Epidermal melanocyte (primary cell): ENCODE measurements at regions not wholly inside any gene's neighbourhood (a gene's known extent, or its start where the extent isn't known, plus 50 kb on each side); places are given as distances from the start of the nearest gene placed in this dataset.

ENCODE experiments used
- DNase-seq: peaks from one replicate; pipeline ENCODE4 v3.0.0; 2011; ENCODE audit warnings: low spot score; ENCODE audit not compliant: insufficient read length

DNA sequence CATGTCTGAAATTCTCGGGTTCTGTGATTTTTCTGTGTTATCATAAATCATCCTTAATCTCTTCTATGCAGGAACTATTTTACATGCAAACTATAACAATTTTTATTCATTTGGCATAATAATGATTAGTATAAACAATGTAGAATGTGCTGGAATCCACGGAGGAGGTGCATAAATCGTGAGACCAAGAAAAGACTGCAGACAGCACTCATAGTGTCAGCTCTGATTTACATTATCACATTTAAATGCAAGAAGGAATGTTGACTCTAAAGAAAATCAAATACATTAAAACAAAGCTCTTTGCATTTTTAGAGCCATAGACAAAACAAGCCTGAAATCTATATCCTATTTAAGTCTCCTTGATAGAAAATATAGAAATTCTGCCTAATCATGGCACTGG lies 501.7 kb upstream of the STXBP6 start:
- DNase-seq: no peak

DNA sequence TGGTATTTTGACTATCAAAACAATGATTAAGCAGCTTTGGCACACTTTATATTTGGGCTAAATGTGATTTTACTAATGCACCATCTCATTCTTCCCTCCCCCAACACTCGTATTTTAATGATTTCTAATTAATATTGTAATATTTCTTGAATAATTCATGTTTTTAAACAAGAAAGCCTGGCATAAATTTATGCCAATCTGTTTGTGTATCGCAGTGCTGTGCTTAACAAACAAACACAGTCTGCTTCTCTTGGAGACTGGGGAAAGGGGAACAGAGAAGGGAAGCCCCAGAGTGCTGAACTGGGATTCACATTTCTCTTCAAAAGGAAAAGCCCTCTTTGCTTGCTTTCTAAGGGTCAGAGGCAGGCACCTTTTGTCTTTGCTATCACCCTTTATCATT lies 496.9 kb upstream of the STXBP6 start:
- no peak for DNase-seq

DNA sequence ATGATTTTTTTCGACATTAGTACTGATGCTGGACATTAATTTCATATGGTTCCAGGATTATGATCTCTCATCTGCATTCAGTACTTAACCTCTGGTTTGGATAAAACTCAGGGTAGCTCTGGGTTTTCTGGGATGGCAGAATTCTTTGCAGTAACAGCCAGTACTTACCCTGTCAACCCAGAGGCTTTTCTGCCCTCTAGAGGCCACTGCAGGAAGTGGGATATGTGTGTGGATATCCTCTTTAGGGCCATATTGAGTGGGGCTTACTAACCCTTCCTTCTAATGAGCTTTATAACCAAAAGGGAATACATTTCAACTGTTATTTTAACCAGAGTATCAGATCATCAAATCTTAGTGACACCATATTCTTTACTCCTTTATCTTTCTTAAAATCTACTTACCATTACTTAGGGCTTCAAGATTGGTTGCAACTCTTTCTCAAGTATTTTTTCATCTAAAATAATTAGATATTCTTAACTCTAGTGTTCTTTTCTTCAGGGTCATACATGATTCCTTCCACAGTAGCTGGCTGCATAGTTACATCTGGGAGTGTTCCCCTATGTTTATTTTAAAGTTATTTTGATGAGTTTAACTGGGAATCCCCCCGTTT lies 488.0 kb upstream of the STXBP6 start:
- DNase-seq: no peak

DNA sequence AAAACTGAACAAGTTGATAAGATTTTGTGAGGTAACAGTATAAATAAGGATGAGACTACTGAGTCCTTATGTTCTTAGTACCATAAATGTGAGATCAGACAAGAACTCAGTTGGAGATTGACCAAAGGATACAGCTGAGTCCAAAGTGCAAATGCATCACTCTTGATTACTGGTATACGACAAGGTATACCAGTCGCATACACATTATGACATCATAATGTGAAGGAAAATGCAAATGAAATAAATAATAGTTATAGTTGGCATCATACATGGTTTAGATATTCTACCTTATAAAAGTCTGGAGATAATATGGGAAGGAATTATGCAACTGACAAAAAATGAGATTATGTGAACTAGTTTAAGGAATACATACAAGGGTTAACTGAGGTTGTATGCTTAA lies 476.3 kb upstream of the STXBP6 start:
- no peak for DNase-seq

- DNase-seq: no peak
These were observed 473.0 kb upstream of the STXBP6 start for GRCh38 chr14:25522926-25523325.

DNA sequence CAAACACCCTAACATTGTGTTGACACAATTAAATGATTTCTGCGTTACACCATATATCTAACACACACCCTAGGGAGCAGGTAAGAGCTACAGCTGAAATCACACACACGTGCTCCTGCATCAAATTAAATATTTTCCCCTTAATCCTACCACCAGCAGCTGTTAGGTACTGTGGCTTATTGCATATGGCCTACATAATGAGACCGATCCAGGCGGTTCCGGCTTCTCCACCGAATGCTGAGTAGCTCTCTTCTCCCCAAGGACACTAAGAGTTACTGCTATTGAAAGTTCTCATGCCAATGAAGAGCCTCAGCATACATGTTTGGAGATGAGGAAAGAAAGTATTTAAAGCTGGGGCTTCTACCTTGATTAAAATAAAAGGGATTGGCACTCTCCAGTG lies 472.2 kb upstream of the STXBP6 start:
- DNase-seq: no peak

DNA sequence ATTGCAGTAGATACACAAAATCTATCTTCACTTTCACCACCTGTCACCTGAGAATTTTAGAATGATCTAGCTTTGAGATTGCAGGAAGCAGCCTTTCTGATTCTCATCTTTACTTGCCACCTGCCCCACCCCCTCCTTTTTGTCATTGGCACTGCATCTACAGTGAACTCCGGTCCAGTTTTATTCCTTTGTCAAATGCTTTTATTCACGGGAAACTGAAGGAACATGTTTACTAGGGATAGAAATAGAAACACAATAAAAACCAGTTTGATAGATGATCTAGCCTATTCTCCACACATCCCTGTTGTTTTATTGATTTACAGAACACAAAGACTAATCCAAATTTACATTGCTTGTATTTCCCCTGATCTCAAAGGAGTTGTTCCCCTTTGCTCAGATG lies 471.7 kb upstream of the STXBP6 start:
- no peak for DNase-seq

- no peak for DNase-seq
These were observed 470.9 kb upstream of the STXBP6 start for GRCh38 chr14:25520821-25521220.

GRCh38 chr14:25518364-25518763 lies 468.4 kb upstream of the STXBP6 start:
- DNase-seq: no peak

- DNase-seq: no peak
These were observed 466.9 kb upstream of the STXBP6 start for GRCh38 chr14:25516838-25517237.

GRCh38 chr14:25508845-25509244 lies 458.9 kb upstream of the STXBP6 start:
- no peak for DNase-seq

DNA sequence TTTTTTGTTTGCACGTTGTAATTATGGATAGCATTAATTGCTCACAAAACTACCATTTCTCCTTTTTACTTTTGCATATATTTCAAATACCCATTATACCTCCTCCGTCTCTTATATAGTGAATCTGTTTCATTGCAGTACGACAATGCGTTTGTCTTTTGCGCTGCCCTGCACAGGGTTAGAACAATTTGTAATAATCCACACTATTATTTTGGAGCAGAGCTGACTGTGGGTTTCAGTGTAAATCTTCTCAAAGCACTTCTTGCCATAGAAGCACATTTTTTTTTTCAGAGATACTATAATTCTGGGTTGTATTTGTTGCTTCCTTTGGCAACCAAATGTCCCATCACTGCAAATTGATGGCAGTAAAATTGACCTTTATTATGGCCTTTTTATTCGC lies 451.8 kb upstream of the STXBP6 start:
- no peak for DNase-seq

GRCh38 chr14:25488961-25489360 lies 439.0 kb upstream of the STXBP6 start:
- no peak for DNase-seq

DNA sequence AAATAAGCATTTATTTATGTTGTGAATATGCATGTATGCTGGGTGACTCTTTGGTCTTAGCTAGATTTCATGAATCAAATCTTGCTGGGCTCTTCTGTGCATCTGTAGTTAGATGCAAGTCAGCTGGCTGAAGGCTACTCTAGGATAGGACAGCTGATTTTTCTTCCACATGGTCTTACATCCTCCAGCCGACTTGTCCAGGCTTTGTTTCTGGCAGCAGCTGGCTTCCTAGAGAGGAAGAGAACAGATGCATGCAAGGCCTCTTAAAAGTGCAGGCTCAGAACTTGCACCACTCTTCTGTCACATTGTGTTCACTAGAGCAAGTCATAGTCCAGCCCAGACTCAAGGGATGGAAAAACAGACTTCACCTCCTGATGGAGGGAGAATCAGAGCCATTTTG lies 435.4 kb upstream of the STXBP6 start:
- no peak for DNase-seq

DNA sequence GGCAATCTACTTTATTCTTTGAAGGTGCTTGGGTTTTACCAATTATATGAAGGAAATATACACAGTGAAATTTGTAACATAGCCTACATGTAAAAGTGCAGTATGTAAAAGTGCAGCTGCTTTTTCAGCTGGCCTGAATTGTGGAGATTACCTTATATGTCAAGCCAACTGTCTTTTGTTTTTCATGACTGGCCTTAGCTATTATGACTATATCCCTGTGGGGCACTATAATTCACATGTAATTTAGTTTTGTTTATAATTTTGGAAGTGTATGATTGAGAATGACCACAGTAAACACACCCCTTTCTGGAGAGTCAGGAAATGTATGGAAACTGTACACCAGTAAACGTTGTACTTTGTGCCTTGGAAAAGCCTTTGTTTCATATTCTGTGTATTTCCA lies 435.0 kb upstream of the STXBP6 start:
- no peak for DNase-seq

DNA sequence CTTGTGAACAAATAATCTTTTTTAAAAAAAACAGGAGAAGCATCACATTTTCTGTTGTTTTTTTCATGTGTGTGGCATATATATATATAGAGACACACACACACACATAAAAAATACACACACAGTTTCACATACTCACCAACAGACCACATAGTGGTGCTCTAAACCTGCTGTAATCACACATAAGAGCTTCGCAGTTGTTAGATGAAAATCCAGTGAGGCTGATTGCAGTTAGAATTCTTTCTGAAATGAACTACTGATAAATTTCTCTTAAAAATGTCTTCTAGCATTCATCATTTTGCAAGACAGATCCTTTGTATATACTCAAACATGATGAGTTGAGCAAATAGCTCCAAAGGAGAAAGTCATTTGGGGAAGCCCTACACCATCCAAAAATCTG lies 434.3 kb upstream of the STXBP6 start:
- no peak for DNase-seq

- DNase-seq: no peak
These were observed 427.6 kb upstream of the STXBP6 start for GRCh38 chr14:25477316-25478098.

DNA sequence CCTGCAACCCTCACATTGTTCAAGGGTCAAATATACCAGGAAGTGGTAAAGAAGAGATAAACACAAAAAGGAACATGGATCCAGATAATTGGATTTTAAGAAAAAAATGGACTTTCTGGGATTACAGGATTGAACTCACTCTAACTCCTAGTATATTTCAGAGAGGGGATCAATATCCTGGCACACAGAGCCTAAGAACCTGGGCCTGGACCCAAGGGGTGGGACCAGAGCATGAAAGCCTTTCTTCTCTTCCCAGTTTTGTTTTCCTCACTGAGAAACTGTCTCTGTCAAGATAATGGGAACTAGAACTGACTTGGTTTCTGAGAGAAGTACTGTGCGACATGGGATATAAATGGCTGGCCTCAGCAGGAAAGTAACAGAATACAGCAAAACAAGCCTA lies 422.8 kb upstream of the STXBP6 start:
- DNase-seq: no peak

GRCh38 chr14:25464772-25465171 lies 414.8 kb upstream of the STXBP6 start:
- DNase-seq: no peak

GRCh38 chr14:25464078-25464477 lies 414.1 kb upstream of the STXBP6 start:
- no peak for DNase-seq

DNA sequence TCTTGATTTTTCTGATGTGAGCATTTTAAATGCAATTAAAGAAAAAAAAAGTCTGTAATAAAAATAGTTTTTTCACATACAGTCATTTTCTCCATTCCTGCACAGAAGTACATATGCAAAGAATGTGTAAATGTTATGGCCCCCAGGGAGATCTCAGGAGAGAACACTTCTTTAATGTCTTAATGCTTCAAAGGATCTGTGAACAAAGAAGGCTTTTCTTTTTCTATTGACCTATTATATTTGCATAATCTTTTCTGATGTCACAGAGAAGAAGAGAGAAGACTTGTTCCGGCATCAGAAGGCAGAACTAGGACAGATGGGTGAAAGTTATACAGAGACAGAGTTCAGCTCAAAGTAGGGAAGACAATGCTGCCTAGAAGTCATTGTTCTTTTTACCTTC lies 413.5 kb upstream of the STXBP6 start:
- DNase-seq: no peak

GRCh38 chr14:25461780-25462179 lies 411.8 kb upstream of the STXBP6 start:
- no peak for DNase-seq

- DNase-seq: no peak
These were observed 394.4 kb upstream of the STXBP6 start for GRCh38 chr14:25444381-25444780.
